H1 (cell line): ENCODE measurements at regions not wholly inside any gene's neighbourhood (a gene's known extent, or its start where the extent isn't known, plus 50 kb on each side); places are given as distances from the start of the nearest gene placed in this dataset.

ENCODE experiments used
- CTCF ChIA-PET: fragments of 300-600 bp; sonication (Branson Sonifier 250); formaldehyde crosslinking; loops from one replicate; lab custom pipeline; 2021; ENCODE audit not compliant: partially characterized antibody; lab: Charles Lee
- POLR2A ChIA-PET: fragments of 300-600 bp; sonication (Branson Sonifier 250); formaldehyde crosslinking; loops from one replicate; lab custom pipeline; 2021; ENCODE audit warnings: inconsistent platforms; ENCODE audit not compliant: partially characterized antibody; lab: Charles Lee
- DNase-seq, 2 experiments: peaks; one replicate each; pipeline versions ENCODE4 v3.0.0 to v3.0.0-alpha.2; 2010 to 2022; ENCODE audit warnings: low spot score in 2 of 2, low read depth in 1 of 2, mixed read lengths in 1 of 2
- FAIRE-seq: peaks from 2 replicates; lab custom pipeline; 2011; peaks lifted over from hg19 to GRCh38; lab: Jason Lieb, UNC
- H2AFZ ChIP-seq: 2 replicates; pipeline ENCODE4 v1.8.1; 2012; ENCODE audit warnings: low read length, inconsistent platforms
- H2AK5ac ChIP-seq: 2 replicates; pipeline ENCODE4 v1.6.1; 2013; ENCODE audit warnings: low read depth, low read length
- H2BK120ac ChIP-seq: replicated peaks from 2 replicates; pipeline ENCODE3; 2013; ENCODE audit warnings: low read depth, low read length, inconsistent platforms
- H2BK12ac ChIP-seq: 2 replicates; pipeline ENCODE4 v1.6.1; 2013; ENCODE audit warnings: low read depth, low read length
- H2BK15ac ChIP-seq: 2 replicates; pipeline ENCODE4 v1.6.1; 2013; ENCODE audit warnings: low read length
- H2BK20ac ChIP-seq: 2 replicates; pipeline ENCODE4 v1.6.1; 2013; ENCODE audit warnings: low read length
- H2BK5ac ChIP-seq: 2 replicates; pipeline ENCODE4 v1.6.1; 2013; ENCODE audit warnings: low read depth, low read length
- H3K14ac ChIP-seq: 2 replicates; pipeline ENCODE4 v1.6.1; 2013; ENCODE audit warnings: inconsistent platforms; ENCODE audit not compliant: insufficient read length
- H3K18ac ChIP-seq: 2 replicates; pipeline ENCODE4 v1.6.1; 2013; ENCODE audit warnings: low read length; ENCODE audit errors: extremely low read depth
- H3K23ac ChIP-seq: 2 replicates; pipeline ENCODE4 v1.6.1; 2013; ENCODE audit warnings: inconsistent platforms; ENCODE audit not compliant: insufficient read length
- H3K23me2 ChIP-seq: 2 replicates; pipeline ENCODE4 v1.6.1; 2013; ENCODE audit warnings: low read depth, low read length
- H3K27ac ChIP-seq: 2 replicates; pipeline ENCODE4 v1.6.1; 2011; ENCODE audit warnings: low read depth, low read length, inconsistent platforms
- H3K27me3 ChIP-seq, 4 experiments: replicated peaks in 1 of 4; 1 replicate in 1 of 4; 2 replicates in 3 of 4; pipeline versions ENCODE4 v1.6.1 to v1.8.1; 2011 to 2013; ENCODE audit warnings: low read length in 3 of 4, mild to moderate bottlenecking in 3 of 4, inconsistent platforms in 2 of 4, mixed read lengths in 2 of 4, moderate library complexity in 1 of 4; ENCODE audit not compliant: control insufficient read depth in 3 of 4, insufficient read depth in 3 of 4; ENCODE audit errors: extremely low read depth in 1 of 4
- H3K36me3 ChIP-seq, 4 experiments: 2 replicates each; pipeline versions ENCODE4 v1.6.1 to v1.8.1; 2011 to 2013; ENCODE audit warnings: mild to moderate bottlenecking in 4 of 4, low read length in 3 of 4, moderate library complexity in 2 of 4, control low read depth in 1 of 4, inconsistent platforms in 1 of 4; ENCODE audit not compliant: insufficient read depth in 4 of 4, control insufficient read depth in 2 of 4
- H3K4ac ChIP-seq: replicated peaks from 2 replicates; pipeline ENCODE3; 2013; ENCODE audit warnings: low read length, low read depth, mixed read lengths, inconsistent platforms; ENCODE audit not compliant: insufficient read length
- H3K4me1 ChIP-seq, 4 experiments: replicated peaks in 1 of 4; 1 replicate in 1 of 4; 2 replicates in 3 of 4; pipeline versions ENCODE4 v1.6.1 to v1.8.1; 2011 to 2013; ENCODE audit warnings: low read length in 3 of 4, inconsistent platforms in 2 of 4, mixed read lengths in 1 of 4; ENCODE audit not compliant: insufficient read depth in 4 of 4, control insufficient read depth in 3 of 4
- H3K4me2 ChIP-seq, 2 experiments: 2 replicates each; pipeline versions ENCODE4 v1.6.1 to v1.8.1; 2011 to 2013; ENCODE audit warnings: low read depth in 2 of 2, low read length in 2 of 2, control low read depth in 1 of 2, inconsistent platforms in 1 of 2, mild to moderate bottlenecking in 1 of 2; ENCODE audit not compliant: insufficient read depth in 1 of 2
- H3K4me3 ChIP-seq, 4 experiments: fragments of 200-600, 300-600 bp in 1 of 4; sonication (generic), shearing (Covaris generic), sonication (Bioruptor Twin) in 1 of 4; 2 replicates each; pipeline versions ENCODE4 v1.5.1 to v1.8.1; 2011 to 2016; ENCODE audit warnings: low read length in 4 of 4, low read depth in 3 of 4, control low read depth in 2 of 4, inconsistent platforms in 2 of 4, mild to moderate bottlenecking in 2 of 4, mixed read lengths in 1 of 4, moderate library complexity in 1 of 4; ENCODE audit not compliant: insufficient read depth in 2 of 4; ENCODE audit errors: extremely low read depth in 1 of 4
- H3K56ac ChIP-seq: replicated peaks from 2 replicates; pipeline ENCODE3; 2013; ENCODE audit warnings: low read depth, mild to moderate bottlenecking, mixed read lengths, low read length, inconsistent platforms; ENCODE audit not compliant: insufficient read length
- H3K79me1 ChIP-seq: 2 replicates; pipeline ENCODE4 v1.6.1; 2013; ENCODE audit warnings: low read depth, low read length, control low read depth
- H3K79me2 ChIP-seq, 2 experiments: 2 replicates each; pipeline versions ENCODE4 v1.6.1 to v1.8.1; 2012 to 2013; ENCODE audit warnings: low read length in 2 of 2, mild to moderate bottlenecking in 2 of 2, inconsistent platforms in 1 of 2; ENCODE audit not compliant: insufficient read depth in 2 of 2, control insufficient read depth in 1 of 2
- H3K9ac ChIP-seq, 4 experiments: replicated peaks in 1 of 4; 1 replicate in 1 of 4; 2 replicates in 3 of 4; pipeline versions ENCODE4 v1.6.1 to v1.8.1; 2011 to 2013; ENCODE audit warnings: low read depth in 3 of 4, low read length in 3 of 4, control low read depth in 2 of 4, mild to moderate bottlenecking in 2 of 4, moderate library complexity in 2 of 4, inconsistent platforms in 1 of 4; ENCODE audit errors: extremely low read depth in 1 of 4
- H3K9me3 ChIP-seq, 2 experiments: 2 replicates each; pipeline versions ENCODE4 v1.6.1 to v1.8.1; 2012 to 2013; ENCODE audit warnings: mild to moderate bottlenecking in 2 of 2, moderate library complexity in 2 of 2, control low read depth in 1 of 2, inconsistent platforms in 1 of 2, low read depth in 1 of 2, low read length in 1 of 2, mixed read lengths in 1 of 2; ENCODE audit not compliant: insufficient read depth in 2 of 2
- H4K20me1 ChIP-seq, 2 experiments: replicated peaks in 1 of 2; 2 replicates each; pipeline versions ENCODE3 to v1.8.1; 2011 to 2013; ENCODE audit warnings: inconsistent platforms in 2 of 2, low read length in 2 of 2, mild to moderate bottlenecking in 1 of 2; ENCODE audit not compliant: insufficient read depth in 2 of 2, control insufficient read depth in 1 of 2
- H4K5ac ChIP-seq: 2 replicates; pipeline ENCODE4 v1.6.1; 2013; ENCODE audit warnings: low read length, low read depth, mixed read lengths, inconsistent platforms; ENCODE audit not compliant: insufficient read length
- H4K8ac ChIP-seq: 2 replicates; pipeline ENCODE4 v1.8.0; 2013; ENCODE audit warnings: mild to moderate bottlenecking, moderate library complexity, low read length, inconsistent platforms; ENCODE audit not compliant: insufficient read depth; ENCODE audit errors: extremely low read depth
- H4K91ac ChIP-seq: replicated peaks from 2 replicates; pipeline ENCODE3; 2013; ENCODE audit warnings: low read length, mixed read lengths, inconsistent platforms; ENCODE audit not compliant: insufficient read length
- CREB1 ChIP-seq: IDR thresholded peaks from 2 replicates; pipeline ENCODE4 v1.6.1; 2012; ENCODE audit warnings: inconsistent platforms
- EZH2 ChIP-seq: fragments of 200-600 bp; sonication (generic); IDR thresholded peaks from 2 replicates; pipeline ENCODE4 v1.7.1; 2012; ENCODE audit warnings: low read depth, mild to moderate bottlenecking, moderate library complexity, low read length, inconsistent platforms; ENCODE audit not compliant: severe bottlenecking
- GTF2F1 ChIP-seq: IDR thresholded peaks from 2 replicates; pipeline ENCODE4 v1.6.1; 2012; ENCODE audit warnings: low read depth, low read length, improper control_type of control experiment, borderline replicate concordance
- PHF8 ChIP-seq: fragments of 200-600 bp; sonication (generic); conservative IDR thresholded peaks from 2 replicates; pipeline ENCODE4 v1.7.1; 2012; ENCODE audit warnings: low read depth, mild to moderate bottlenecking, inconsistent platforms, low read length, moderate library complexity
- WGBS, 2 experiments: shearing (Covaris generic) in 1 of 2; methylation state at CpG; one replicate each; pipeline versions ENCODE4 v1.1.6 to v1.1.7; 2013 to 2015; ENCODE audit warnings: low lambda C conversion rate in 2 of 2, mixed read lengths in 2 of 2, inconsistent platforms in 1 of 2, low coverage in 1 of 2, missing lambda C conversion rate in 1 of 2; ENCODE audit not compliant: insufficient replicate concordance in 2 of 2, insufficient coverage in 1 of 2, insufficient read length in 1 of 2; ENCODE audit errors: extremely low coverage in 1 of 2, missing lambda C conversion rate in 1 of 2; 5-methylcytosine and 5-hydroxymethylcytosine counted together
- TF ChIP-seq, protein P1 (sequence below): IDR thresholded peaks from 2 replicates; pipeline ENCODE4 v1.6.1; 2012; ENCODE audit warnings: low read length, inconsistent platforms

DNA sequence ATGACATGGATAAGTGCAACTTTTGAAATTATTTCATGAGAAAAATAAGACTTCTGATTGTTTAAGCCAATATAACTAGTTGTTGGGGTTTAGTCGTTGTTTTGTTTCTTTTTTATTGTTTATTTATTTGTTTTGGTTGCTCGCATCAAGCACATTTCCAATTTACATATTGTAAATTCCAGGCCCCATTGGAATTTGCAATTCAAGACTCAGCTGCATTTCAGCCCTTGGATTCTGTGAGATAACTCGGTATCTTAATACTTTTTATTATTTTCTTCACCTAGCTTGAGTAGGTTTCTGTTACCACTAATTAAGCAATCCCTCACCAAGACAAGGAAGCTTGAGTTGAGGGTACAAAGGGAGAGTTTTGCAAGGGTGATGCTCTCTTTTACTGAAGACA is 318.3 kb upstream of the GATB start:
- Histone ChIP-seq H4K5ac (no peak overlapping the region), H3K9me3 (no peaks in the 10 kb centered on the region), H3K9ac (no peak overlapping the region), H4K91ac (no peak overlapping the region), H3K79me2 (no peaks in the 10 kb centered on the region), H3K4ac (no peak overlapping the region), H3K23me2 (peaks cover 2% of the 10 kb centered on the region; the same call in 1 of the 2 replicates), H3K27ac (no peak overlapping the region), H3K18ac (no peak overlapping the region), H2AK5ac (no peak overlapping the region), H3K79me1 (no peaks in the 10 kb centered on the region), H4K20me1 (no peaks in the 10 kb centered on the region), H3K27me3 (no peaks in the 10 kb centered on the region), H3K36me3 (no peaks in the 10 kb centered on the region), H3K23ac (no peak overlapping the region), H3K14ac (no peak overlapping the region), H2BK20ac (no peak overlapping the region), H2AFZ (peak overlapping the region; percentile 41; the same call in 1 of the 2 replicates), H3K56ac (no peak overlapping the region), H2BK120ac (no peak overlapping the region), H3K4me1 (peaks cover 0 to 5% (median 2%) of the 10 kb centered on the region in 4 experiments; a peak in 4 of 7 replicates), H3K4me3 (no peak overlapping the region), H3K4me2 (no peak overlapping the region), H2BK15ac (no peak overlapping the region; the same call in 1 of the 2 replicates), H2BK5ac (no peak overlapping the region), H4K8ac (no peak overlapping the region), H2BK12ac (no peak overlapping the region)
- TF ChIP-seq GTF2F1 (no peak), EZH2 (no peak), CREB1 (no peak), PHF8 (no peak)
- TF ChIP-seq, protein P1, sequence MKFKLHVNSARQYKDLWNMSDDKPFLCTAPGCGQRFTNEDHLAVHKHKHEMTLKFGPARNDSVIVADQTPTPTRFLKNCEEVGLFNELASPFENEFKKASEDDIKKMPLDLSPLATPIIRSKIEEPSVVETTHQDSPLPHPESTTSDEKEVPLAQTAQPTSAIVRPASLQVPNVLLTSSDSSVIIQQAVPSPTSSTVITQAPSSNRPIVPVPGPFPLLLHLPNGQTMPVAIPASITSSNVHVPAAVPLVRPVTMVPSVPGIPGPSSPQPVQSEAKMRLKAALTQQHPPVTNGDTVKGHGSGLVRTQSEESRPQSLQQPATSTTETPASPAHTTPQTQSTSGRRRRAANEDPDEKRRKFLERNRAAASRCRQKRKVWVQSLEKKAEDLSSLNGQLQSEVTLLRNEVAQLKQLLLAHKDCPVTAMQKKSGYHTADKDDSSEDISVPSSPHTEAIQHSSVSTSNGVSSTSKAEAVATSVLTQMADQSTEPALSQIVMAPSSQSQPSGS: no peak
- ChIA-PET CTCF (interaction anchor here (0.7 kb wide), 1 partner anchor 123 kb away, joined by 4 read pairs; no protein-coding TSS in a partner anchor), POLR2A (no interaction called here)
- FAIRE-seq: no peak
- 94% methylated on average over 3 of the region's 3 CpGs; no CpG with 5 or more reads in 1 of the 2 experiments for WGBS, 2 experiments
- no peak for DNase-seq
